ENCODE measurements at regions not wholly inside any gene's neighbourhood (a gene's known extent, or its start where the extent isn't known, plus 50 kb on each side); places are given as distances from the start of the nearest gene placed in this dataset.
A peak's percentile ranks its signal among the peaks of the same experiment; 100 is the strongest.
"Not testable (repeated sequence)": the region's sequence is repeated elsewhere in the genome, so short reads cannot be mapped to it uniquely, and the experiment has no call there.

- DNase-seq = no peak
Observed at GRCh38 chr2:62654876-62655359, 50.6 kb upstream of the EHBP1 start.

- DNase-seq = no peak
Observed at GRCh38 chr2:62654423-62654791, 51.1 kb upstream of the EHBP1 start.

GRCh38 chr2:62653582-62654422 is 51.7 kb upstream of the EHBP1 start:
- DNase-seq = no peak

- DNase-seq = not testable (repeated sequence)
Observed at GRCh38 chr2:62649087-62649486, 56.4 kb upstream of the EHBP1 start.

- no peak for DNase-seq
Observed at GRCh38 chr2:62643100-62643471, 62.4 kb upstream of the EHBP1 start.

- DNase-seq = no peak
Observed at GRCh38 chr2:62642429-62643099, 62.9 kb upstream of the EHBP1 start.

GRCh38 chr2:62641936-62642335 is 63.6 kb upstream of the EHBP1 start:
- no peak for DNase-seq

GRCh38 chr2:62641410-62641843 is 64.1 kb upstream of the EHBP1 start:
- no peak for DNase-seq

- peak; percentile 69 for DNase-seq
Observed at GRCh38 chr2:62631160-62632085, 74.1 kb upstream of the EHBP1 start.

GRCh38 chr2:62630206-62630605 is 75.3 kb upstream of the EHBP1 start:
- not testable (repeated sequence) for DNase-seq

GRCh38 chr2:62629310-62629709 is 76.2 kb upstream of the EHBP1 start:
- not testable (repeated sequence) for DNase-seq

GRCh38 chr2:62627667-62628066 is 77.8 kb upstream of the EHBP1 start:
- no peak for DNase-seq

- DNase-seq = no peak
Observed at GRCh38 chr2:62624855-62625254, 80.7 kb upstream of the EHBP1 start.

GRCh38 chr2:62616486-62616885 is 89.0 kb upstream of the EHBP1 start:
- not testable (repeated sequence) for DNase-seq

GRCh38 chr2:62611854-62612253 is 93.7 kb upstream of the EHBP1 start:
- DNase-seq = no peak

GRCh38 chr2:62605471-62605870 is 99.5 kb upstream of the TMEM17 start:
- DNase-seq = not testable (repeated sequence)

- peak; percentile 63 for DNase-seq
Observed at GRCh38 chr2:62604336-62604735, 98.3 kb upstream of the TMEM17 start.

- no peak for DNase-seq
Observed at GRCh38 chr2:62603154-62603712, 97.2 kb upstream of the TMEM17 start.

GRCh38 chr2:62599674-62600410 is 93.8 kb upstream of the TMEM17 start:
- DNase-seq = not testable (repeated sequence)

GRCh38 chr2:62597323-62597722 is 91.3 kb upstream of the TMEM17 start:
- no peak for DNase-seq

GRCh38 chr2:62596061-62596921 is 90.3 kb upstream of the TMEM17 start:
- DNase-seq = no peak

All from DMS53 (cell line).